Fibroblast of villous mesenchyme (primary cell): ENCODE measurements at regions not wholly inside any gene's neighbourhood (a gene's known extent, or its start where the extent isn't known, plus 50 kb on each side); places are given as distances from the start of the nearest gene placed in this dataset.

Experiments used
- DNase-seq: peaks from one replicate; pipeline ENCODE4 v3.0.0-alpha.2; 2010; ENCODE audit warnings: low read depth
- H3K4me3 ChIP-seq: 2 replicates; pipeline ENCODE4 v1.5.1; 2011; ENCODE audit warnings: low read depth, mild to moderate bottlenecking, low read length
- CTCF ChIP-seq: IDR thresholded peaks from 2 replicates; pipeline ENCODE4 v1.5.1; 2012; ENCODE audit warnings: low read depth, mild to moderate bottlenecking, low read length; ENCODE audit not compliant: insufficient read depth

GRCh38 chr10:33880291-33880690, 545.8 kb upstream of the NRP1 start:
- no peak overlapping the region for H3K4me3 ChIP-seq
- TF ChIP-seq CTCF: no peak
- no peak for DNase-seq

GRCh38 chr10:33878238-33878786, 543.8 kb upstream of the NRP1 start:
- no peak for DNase-seq
- H3K4me3 ChIP-seq: no peak overlapping the region
- TF ChIP-seq CTCF: no peak

- no peak overlapping the region for H3K4me3 ChIP-seq
- no peak for DNase-seq
- TF ChIP-seq CTCF: no peak
Observed at GRCh38 chr10:33876584-33877400, 542.3 kb upstream of the NRP1 start.

- H3K4me3 ChIP-seq: no peak overlapping the region
- no peak for TF ChIP-seq CTCF
- no peak for DNase-seq
Observed at GRCh38 chr10:33875924-33876583, 541.6 kb upstream of the NRP1 start.

GRCh38 chr10:33871061-33871956, 536.8 kb upstream of the NRP1 start:
- no peak for TF ChIP-seq CTCF
- no peak overlapping the region for H3K4me3 ChIP-seq
- DNase-seq: no peak

- no peak for TF ChIP-seq CTCF
- no peak for DNase-seq
- no peak overlapping the region for H3K4me3 ChIP-seq
Observed at GRCh38 chr10:33869481-33869880, 535.0 kb upstream of the NRP1 start.
